ENCODE measurements at regions not wholly inside any gene's neighbourhood (a gene's known extent, or its start where the extent isn't known, plus 50 kb on each side); places are given as distances from the start of the nearest gene placed in this dataset.
"Not testable (repeated sequence)": the region's sequence is repeated elsewhere in the genome, so short reads cannot be mapped to it uniquely, and the experiment has no call there.

DNA sequence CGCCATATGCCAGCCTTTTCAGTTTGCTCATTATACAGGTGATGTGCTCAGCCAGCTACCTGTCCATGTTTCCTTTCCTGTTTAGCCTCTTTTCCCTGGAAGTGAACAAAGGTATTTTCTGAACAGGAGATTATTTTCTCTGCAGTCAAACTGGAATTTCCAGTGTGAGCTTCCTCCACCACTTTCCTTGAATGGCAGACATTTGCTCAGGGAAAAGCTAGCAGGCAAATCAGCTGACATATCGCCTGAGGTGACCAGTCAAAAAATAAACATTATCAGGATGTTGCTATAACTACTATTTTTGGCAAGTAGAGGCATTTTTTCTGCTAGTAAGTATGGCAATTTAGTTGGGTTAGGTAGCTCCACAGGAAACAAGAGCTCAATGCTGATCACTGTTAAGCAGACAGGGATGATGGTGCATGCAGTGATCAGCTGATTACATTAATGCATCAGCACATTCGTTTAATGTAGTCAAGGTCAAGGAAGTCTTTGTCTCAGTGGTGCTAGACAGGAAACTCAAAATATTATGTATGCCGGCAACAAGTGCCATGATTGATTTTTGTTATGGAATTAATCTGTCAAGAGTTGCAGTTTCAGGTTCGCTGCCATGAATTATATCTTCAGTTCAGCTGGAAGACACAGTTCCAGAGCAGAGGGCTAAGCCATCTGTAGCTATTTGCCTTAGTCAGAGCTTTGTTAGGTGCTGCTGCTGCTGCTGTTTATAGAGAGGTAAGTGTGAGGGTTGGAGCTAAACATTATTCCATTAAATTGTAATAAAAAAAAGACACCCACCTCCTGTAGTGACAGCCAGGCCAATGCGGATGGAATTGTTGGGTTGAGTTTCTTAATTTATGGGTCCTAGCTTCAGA is 179.7 kb upstream of the ST6GALNAC5 start:
- intact Hi-C loops (cut with DNase I): no loop called here
- no peak for DNase-seq

GRCh38 chr1:76690766-76691165 is 176.5 kb upstream of the ST6GALNAC5 start:
- intact Hi-C loops (cut with DNase I): no loop called here
- no peak for DNase-seq

GRCh38 chr1:76695535-76695934 is 171.7 kb upstream of the ST6GALNAC5 start:
- DNase-seq: no peak
- intact Hi-C loops (cut with DNase I): no loop called here

GRCh38 chr1:76697361-76697760 is 169.9 kb upstream of the ST6GALNAC5 start:
- intact Hi-C loops (cut with DNase I): no loop called here
- DNase-seq: no peak

GRCh38 chr1:76699646-76700045 is 167.6 kb upstream of the ST6GALNAC5 start:
- intact Hi-C loops (cut with DNase I): not testable (repeated sequence)
- DNase-seq: peak in 1 of 10 donors; percentile 68

DNA sequence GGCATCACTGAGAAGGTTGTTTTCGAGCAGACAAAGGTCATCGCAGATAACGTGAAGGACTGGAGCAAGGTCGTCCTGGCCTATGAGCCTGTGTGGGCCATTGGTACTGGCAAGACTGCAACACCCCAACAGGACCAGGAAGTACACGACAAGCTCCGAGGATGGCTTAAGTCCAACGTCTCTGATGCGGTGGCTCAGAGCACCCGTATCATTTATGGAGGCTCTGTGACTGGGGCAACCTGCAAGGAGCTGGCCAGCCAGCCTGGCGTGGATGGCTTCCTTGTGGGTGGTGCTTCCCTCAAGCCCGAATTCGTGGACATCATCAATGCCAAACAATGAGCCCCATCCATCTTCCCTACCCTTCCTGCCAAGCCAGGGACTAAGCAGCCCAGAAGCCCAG is 167.1 kb upstream of the ST6GALNAC5 start:
- peak in 1 of 10 donors; percentile 55 for DNase-seq
- intact Hi-C loops (cut with DNase I): not testable (repeated sequence)

GRCh38 chr1:76705560-76705959 is 161.7 kb upstream of the ST6GALNAC5 start:
- DNase-seq: no peak
- intact Hi-C loops (cut with DNase I): no loop called here

- no peak for DNase-seq
- intact Hi-C loops (cut with DNase I): no loop called here
Measured at GRCh38 chr1:76713535-76713934, 153.7 kb upstream of the ST6GALNAC5 start.

GRCh38 chr1:76715474-76715873 is 151.8 kb upstream of the ST6GALNAC5 start:
- DNase-seq: no peak
- intact Hi-C loops (cut with DNase I): no loop called here

DNA sequence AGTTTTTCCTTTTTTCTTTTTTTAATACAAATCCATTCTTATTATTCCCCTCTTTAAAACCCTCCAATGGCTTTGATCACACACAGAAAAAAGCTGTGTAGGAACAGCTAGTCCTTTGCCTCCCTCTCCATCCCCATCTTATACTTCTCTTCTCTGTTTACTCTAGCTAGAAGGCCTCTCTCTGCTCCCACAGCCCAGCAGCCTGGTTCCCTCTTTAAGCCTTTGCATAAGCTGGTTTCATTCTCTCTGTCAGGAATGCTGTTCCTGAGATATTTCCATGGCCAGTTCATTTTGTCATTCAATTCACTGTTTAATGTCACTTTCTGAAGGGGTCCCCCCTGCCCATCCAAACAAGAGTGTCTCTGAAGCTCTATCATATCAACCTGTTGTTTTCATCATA is 143.3 kb upstream of the ST6GALNAC5 start:
- intact Hi-C loops (cut with DNase I): no loop called here
- DNase-seq: no peak

DNA sequence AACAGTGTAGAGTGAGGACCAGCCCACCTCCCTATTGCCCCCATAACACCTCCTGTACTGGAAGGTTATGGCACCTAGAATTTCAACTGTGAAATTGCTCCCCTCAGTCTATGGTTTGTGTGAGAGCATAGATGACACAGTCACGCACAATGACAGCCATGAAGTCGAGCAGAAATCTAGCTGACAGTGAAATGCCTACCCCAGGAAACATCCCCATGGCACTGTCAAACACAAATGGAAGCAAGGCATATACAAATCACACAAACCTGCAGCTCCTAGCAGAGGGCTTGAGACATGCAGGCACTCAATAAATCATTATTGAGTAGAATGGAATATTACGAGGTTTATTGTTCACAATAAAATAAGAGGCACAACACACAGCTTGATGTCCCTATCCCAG is 142.5 kb upstream of the ST6GALNAC5 start:
- intact Hi-C loops (cut with DNase I): no loop called here
- no peak for DNase-seq

DNA sequence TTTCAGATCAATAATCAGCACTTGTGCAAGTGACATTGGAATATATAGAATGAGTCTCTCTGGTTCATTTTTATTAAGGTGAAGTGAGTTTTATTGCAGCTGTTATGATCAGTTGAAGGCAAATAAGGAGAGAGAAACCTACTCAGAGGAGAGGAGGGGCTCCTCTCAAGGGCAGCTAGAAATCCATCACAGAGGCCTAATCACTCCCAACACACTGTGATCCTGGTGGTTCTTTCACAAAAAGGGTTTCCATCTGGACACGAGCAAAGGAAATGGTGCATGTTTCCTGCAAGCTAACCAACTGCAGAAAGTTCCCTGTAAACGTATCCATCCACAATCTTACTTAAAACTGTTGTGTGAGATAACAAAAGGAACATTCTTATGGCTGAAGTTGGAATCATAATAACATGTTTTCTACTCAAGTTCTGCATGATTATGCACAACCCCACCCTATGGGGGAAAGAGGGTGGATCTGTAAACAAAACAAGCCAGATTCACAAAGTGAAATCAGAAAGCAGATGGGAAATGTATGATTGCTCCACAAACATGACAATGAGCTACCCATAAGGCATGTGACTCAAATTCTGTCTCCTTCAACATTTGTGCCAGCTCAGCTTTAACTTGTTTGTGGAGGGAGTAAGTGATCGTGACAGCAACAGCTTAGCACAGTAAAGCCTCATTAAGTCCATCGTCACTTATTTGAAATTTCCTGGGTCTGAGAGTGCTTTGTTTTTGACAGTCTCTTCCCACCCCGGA is 141.2 kb upstream of the ST6GALNAC5 start:
- intact Hi-C loops (cut with DNase I): no loop called here
- no peak for DNase-seq

DNA sequence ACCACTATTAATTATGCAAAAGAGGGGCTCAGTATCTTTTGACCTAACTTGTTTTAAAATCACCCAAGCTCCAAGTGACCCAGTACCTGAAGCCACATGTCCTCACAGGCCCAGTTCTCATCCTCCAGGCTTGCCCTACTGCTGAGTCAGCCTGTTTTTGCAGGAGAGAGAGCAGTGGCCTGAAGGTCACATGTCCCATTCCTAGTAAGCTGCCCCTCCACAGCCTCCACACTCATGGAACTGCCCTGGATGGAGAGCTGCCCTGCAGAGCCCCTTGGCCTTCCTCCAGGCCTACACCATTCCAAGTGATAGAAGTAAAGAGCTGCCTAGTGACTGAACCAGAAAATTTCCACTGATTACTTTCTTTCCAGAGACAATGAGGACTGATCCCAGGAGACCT is 139.8 kb upstream of the ST6GALNAC5 start:
- intact Hi-C loops (cut with DNase I): no loop called here
- no peak for DNase-seq

GRCh38 chr1:76729142-76729541 is 138.1 kb upstream of the ST6GALNAC5 start:
- DNase-seq: no peak
- intact Hi-C loops (cut with DNase I): no loop called here

DNA sequence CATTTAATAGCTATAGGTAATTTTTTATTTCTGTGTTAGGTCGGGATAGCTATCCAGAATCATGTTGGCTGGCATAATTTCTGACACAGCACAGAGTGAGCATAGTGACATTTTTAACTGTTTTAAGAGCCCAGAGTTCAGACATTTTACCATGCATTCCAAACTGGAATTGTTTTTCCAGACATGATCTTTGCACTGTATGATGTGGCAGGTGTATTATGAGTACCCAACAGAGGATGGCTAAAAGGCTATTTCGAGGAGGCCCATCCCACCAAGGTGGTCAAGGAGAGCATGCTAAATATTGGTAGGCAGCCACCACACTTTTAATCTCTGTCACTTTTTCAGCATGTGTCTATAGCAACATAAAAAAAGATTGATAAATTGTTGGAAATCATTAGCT is 137.3 kb upstream of the ST6GALNAC5 start:
- intact Hi-C loops (cut with DNase I): no loop called here

DNA sequence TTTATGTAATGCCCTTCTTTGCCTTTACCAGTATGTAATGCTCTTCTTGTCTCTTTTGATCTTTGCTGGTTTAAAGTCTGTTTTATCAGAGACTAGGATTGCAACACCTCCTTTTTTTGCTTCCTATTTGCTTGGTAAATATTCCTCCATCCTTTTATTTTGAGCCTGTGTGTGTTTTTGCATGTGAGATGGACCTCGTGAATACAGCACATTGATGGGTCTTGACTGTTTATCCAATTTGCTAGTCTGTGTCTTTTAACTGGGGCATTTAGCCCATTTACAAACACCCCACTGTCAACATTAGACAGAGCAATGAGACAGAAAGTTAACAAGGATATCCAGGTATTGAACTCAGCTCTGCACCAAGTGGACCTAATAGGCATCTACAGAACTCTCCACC is 128.9 kb upstream of the ST6GALNAC5 start:
- intact Hi-C loops (cut with DNase I); DNase-seq: not testable (repeated sequence)

More for the DNA sequence above, 137.3 kb upstream of the ST6GALNAC5 start:
- DNase-seq: no peak

GRCh38 chr1:76740956-76741355 is 126.3 kb upstream of the ST6GALNAC5 start:
- intact Hi-C loops (cut with DNase I): not testable (repeated sequence)
- peak in 1 of 10 donors; percentile 57 for DNase-seq

DNA sequence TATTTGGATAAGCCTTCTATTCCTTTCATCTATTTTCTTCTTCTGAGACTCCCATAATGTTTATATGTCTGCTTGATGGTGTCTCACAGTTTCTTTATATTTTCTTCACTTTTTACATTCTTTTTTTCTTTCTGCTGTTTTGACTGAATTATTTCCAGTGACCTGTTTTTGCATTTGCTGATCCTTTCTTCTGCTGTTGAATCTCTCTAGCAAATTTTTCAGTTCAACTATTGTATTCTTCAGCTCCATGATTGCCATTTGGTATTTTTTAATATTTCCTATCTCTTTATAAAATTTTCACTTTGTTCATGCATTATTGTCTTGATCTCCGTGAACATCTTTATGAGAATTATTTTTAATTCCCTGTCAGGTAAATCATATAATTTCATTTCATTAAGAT is 122.3 kb upstream of the ST6GALNAC5 start:
- intact Hi-C loops (cut with DNase I): no loop called here
- DNase-seq: no peak

DNA sequence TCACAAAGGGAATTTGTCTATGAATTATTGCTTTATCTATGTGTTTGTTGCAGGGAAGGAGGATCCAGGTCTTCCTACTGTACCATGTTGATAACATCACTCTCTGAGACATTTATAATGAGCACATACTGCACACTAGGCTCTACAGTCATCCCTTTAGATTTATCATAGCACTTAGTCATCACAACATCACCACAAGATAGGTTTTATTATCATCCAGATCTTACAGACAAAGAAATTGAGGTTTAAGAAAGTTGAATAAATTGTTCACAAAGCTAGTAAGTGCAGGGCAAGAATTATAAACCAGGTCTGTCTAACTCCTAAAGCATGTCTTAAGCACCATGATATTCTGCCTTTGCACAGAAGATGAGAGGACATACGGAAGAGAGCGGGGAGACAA is 121.1 kb upstream of the ST6GALNAC5 start:
- intact Hi-C loops (cut with DNase I): no loop called here
- DNase-seq: no peak

- intact Hi-C loops (cut with DNase I): no loop called here
- DNase-seq: no peak
Measured at GRCh38 chr1:76754730-76755129, 112.5 kb upstream of the ST6GALNAC5 start.

DNA sequence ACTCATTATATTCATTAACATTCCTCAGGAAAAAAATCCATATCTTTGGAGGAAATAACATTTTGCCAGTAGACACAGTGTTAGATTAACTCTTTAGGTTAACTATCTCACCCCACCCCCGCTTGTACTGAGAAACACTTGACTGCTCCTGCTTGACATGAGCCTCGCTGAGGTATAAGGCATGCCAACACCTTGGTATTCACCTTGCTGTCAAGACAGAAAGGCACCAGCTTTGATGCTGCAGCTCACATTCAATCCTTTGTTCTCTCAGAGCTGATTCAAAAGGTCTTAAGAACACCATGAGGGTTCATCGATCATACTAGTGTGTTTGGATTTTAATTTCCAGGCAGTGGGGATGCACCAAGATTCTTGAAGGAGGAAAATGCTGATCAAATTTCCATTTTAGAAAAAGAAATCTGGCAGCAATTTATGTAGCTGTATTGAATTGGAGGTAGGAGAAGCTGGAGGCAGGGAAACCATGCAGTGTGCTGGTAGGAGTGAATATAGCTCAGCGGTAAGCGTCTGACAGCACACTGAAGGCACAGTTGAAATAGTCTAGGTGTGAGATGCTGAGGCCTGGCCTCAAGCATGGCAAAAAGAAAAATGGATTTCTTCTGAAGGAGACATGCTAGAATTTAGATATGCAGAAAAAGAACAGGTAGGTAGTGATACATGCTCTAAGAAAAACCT is 108.0 kb upstream of the ST6GALNAC5 start:
- intact Hi-C loops (cut with DNase I): no loop called here
- no peak for DNase-seq
